GM23338 (cell line): ENCODE measurements at regions not wholly inside any gene's neighbourhood (a gene's known extent, or its start where the extent isn't known, plus 50 kb on each side); places are given as distances from the start of the nearest gene placed in this dataset.

Experiments used
- CREB1 ChIP-seq: fragments of 250-450 bp; sonication (Bioruptor Pico); IDR thresholded peaks from 2 replicates; pipeline ENCODE4 v1.5.0; 2020; ENCODE audit warnings: low read depth, mild to moderate bottlenecking, moderate library complexity
- EZH2 ChIP-seq: fragments of 200-600 bp; sonication (generic); IDR thresholded peaks from one replicate; pipeline ENCODE4 v1.8.0; 2017; ENCODE audit warnings: antibody characterized with exemption, mild to moderate bottlenecking, low read depth; ENCODE audit not compliant: unreplicated experiment
- EZH2phosphoT487 ChIP-seq: fragments of 200-600 bp; sonication (generic); IDR thresholded peaks from one replicate; pipeline ENCODE4 v1.8.1; 2018; ENCODE audit warnings: antibody characterized with exemption; ENCODE audit not compliant: unreplicated experiment
- JUNB ChIP-seq: IDR thresholded peaks from one replicate; pipeline ENCODE4 v1.6.1; 2016; ENCODE audit warnings: antibody characterized with exemption; ENCODE audit not compliant: unreplicated experiment
- POLR2AphosphoS5 ChIP-seq: IDR thresholded peaks from 2 replicates; pipeline ENCODE4 v1.6.1; 2016; ENCODE audit warnings: antibody characterized with exemption, low read depth
- ZNF114 ChIP-seq: fragments of 250-450 bp; sonication (Bioruptor Pico); IDR thresholded peaks from 2 replicates; pipeline ENCODE4 v1.5.0; 2020; ENCODE audit warnings: mild to moderate bottlenecking, moderate library complexity
- TF ChIP-seq, protein P1 (sequence below), 2 experiments: fragments of 200-600 bp in 1 of 2; sonication (generic) in 1 of 2; conservative IDR thresholded peaks; 2 replicates each; pipeline versions ENCODE4 v1.5.1 to v1.6.1; 2016 to 2017; ENCODE audit warnings: antibody characterized with exemption in 2 of 2, low read depth in 2 of 2, mild to moderate bottlenecking in 2 of 2, moderate library complexity in 1 of 2
- TF ChIP-seq, protein P2 (sequence below): IDR thresholded peaks from one replicate; pipeline ENCODE4 v1.6.1; 2018; ENCODE audit warnings: antibody characterized with exemption; ENCODE audit not compliant: unreplicated experiment

DNA sequence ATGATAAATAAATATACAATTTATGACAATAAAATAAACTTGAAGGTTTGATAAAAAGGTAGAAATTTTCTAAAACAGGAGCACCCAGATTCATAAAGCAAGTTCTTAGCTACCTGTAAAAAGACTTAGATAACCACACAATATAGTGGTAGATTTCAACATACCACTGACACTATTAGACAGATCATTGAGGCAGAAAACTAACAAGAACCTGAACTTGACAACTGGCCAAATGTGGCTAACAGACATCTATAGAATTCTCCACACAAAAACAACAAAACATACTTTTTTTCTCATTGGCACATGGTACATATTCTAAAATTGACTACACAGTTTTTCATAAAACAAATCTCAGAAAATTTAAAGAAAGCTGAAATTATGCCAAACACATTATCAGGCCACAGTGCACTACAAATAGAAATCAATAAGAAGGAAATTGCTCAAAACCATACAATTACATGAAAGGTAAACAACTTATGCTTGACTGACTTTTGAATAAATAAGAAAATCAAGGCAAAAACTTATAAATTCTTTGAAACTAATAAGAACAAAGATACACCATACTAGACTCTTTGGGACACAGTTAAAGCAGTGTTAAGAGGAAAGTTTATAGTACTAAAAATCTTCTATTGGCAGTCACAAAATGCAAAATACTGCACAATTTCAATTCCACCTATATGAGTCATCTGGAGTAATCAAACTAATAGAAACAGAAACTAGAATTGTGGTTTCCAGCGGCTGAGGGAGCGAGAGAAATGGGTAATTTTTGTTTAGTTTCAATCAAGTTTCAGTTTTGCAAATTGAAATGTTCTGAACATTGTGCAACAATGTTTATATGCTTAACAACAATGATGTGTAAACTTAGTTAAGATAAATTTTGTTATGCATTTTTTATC is 925.6 kb downstream of the SH3BGRL start:
- TF ChIP-seq, protein P1, sequence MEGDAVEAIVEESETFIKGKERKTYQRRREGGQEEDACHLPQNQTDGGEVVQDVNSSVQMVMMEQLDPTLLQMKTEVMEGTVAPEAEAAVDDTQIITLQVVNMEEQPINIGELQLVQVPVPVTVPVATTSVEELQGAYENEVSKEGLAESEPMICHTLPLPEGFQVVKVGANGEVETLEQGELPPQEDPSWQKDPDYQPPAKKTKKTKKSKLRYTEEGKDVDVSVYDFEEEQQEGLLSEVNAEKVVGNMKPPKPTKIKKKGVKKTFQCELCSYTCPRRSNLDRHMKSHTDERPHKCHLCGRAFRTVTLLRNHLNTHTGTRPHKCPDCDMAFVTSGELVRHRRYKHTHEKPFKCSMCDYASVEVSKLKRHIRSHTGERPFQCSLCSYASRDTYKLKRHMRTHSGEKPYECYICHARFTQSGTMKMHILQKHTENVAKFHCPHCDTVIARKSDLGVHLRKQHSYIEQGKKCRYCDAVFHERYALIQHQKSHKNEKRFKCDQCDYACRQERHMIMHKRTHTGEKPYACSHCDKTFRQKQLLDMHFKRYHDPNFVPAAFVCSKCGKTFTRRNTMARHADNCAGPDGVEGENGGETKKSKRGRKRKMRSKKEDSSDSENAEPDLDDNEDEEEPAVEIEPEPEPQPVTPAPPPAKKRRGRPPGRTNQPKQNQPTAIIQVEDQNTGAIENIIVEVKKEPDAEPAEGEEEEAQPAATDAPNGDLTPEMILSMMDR (conservative IDR thresholded peaks at IDR 0.05; ENCODE audit: low read depth in 2 of 2) = no peak
- TF ChIP-seq EZH2 (no peak), EZH2phosphoT487 (no peak), POLR2AphosphoS5 (no peak), CREB1 (no peak), JUNB (no peak), ZNF114 (CRISPR knock-in tag) (no peak)
- TF ChIP-seq, protein P2, sequence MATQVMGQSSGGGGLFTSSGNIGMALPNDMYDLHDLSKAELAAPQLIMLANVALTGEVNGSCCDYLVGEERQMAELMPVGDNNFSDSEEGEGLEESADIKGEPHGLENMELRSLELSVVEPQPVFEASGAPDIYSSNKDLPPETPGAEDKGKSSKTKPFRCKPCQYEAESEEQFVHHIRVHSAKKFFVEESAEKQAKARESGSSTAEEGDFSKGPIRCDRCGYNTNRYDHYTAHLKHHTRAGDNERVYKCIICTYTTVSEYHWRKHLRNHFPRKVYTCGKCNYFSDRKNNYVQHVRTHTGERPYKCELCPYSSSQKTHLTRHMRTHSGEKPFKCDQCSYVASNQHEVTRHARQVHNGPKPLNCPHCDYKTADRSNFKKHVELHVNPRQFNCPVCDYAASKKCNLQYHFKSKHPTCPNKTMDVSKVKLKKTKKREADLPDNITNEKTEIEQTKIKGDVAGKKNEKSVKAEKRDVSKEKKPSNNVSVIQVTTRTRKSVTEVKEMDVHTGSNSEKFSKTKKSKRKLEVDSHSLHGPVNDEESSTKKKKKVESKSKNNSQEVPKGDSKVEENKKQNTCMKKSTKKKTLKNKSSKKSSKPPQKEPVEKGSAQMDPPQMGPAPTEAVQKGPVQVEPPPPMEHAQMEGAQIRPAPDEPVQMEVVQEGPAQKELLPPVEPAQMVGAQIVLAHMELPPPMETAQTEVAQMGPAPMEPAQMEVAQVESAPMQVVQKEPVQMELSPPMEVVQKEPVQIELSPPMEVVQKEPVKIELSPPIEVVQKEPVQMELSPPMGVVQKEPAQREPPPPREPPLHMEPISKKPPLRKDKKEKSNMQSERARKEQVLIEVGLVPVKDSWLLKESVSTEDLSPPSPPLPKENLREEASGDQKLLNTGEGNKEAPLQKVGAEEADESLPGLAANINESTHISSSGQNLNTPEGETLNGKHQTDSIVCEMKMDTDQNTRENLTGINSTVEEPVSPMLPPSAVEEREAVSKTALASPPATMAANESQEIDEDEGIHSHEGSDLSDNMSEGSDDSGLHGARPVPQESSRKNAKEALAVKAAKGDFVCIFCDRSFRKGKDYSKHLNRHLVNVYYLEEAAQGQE = no peak
